IMR-90 (cell line): ENCODE measurements at regions not wholly inside any gene's neighbourhood (a gene's known extent, or its start where the extent isn't known, plus 50 kb on each side); places are given as distances from the start of the nearest gene placed in this dataset.

Experiments used
- CEBPB ChIP-seq: IDR thresholded peaks from 2 replicates; pipeline ENCODE4 v1.6.1; 2012; ENCODE audit warnings: low read depth, low read length, improper control_type of control experiment
- CTCF ChIP-seq: conservative IDR thresholded peaks from 2 replicates; pipeline ENCODE4 v1.5.1; 2012; ENCODE audit warnings: mild to moderate bottlenecking, low read depth, low read length, improper control_type of control experiment
- POLR2A ChIP-seq: IDR thresholded peaks from 2 replicates; pipeline ENCODE4 v1.6.1; 2012; ENCODE audit warnings: mild to moderate bottlenecking, low read depth, low read length
- USF2 ChIP-seq: fragments of 150-350 bp; IDR thresholded peaks from 2 replicates; pipeline ENCODE4 v1.6.1; 2017; ENCODE audit warnings: mild to moderate bottlenecking, antibody characterized with exemption, low read length, low read depth

GRCh38 chr17:77768248-77768852, 190.2 kb upstream of the TNRC6C start:
- TF ChIP-seq POLR2A (no peak), CTCF (no peak), USF2 (no peak), CEBPB (no peak)
